Urothelium cell line (cell line): ENCODE measurements at regions not wholly inside any gene's neighbourhood (a gene's known extent, or its start where the extent isn't known, plus 50 kb on each side); places are given as distances from the start of the nearest gene placed in this dataset.
"Not testable (repeated sequence)": the region's sequence is repeated elsewhere in the genome, so short reads cannot be mapped to it uniquely, and the experiment has no call there.

Source experiments
- DNase-seq: peaks from one replicate; pipeline ENCODE4 v3.0.0; 2011; ENCODE audit warnings: low spot score, mixed read lengths
- FAIRE-seq: peaks from 2 replicates; lab custom pipeline; 2011; peaks lifted over from hg19 to GRCh38; lab: Jason Lieb, UNC

DNA sequence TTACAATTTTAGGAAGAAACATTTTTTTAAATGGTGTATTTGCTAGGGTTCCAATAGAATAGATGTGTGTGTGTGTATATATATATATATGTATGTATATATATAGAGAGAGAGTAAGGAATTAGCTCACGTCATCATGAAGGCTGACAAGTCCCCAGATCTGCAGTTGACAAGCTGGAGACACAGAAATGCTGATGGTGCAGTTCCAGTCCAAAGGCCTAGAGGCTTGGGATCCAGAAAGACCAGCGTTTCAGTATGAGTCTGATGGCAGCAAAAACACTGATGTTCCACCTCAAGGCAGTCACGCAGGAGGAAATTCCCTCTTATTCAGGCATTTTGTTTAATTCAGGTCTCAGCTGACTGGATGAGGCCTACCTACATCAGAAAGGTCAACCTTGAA lies 386.8 kb downstream of the PTH2R start:
- FAIRE-seq, result no peak
- no peak for DNase-seq

GRCh38 chr2:208794288-208794975 lies 387.8 kb downstream of the PTH2R start:
- FAIRE-seq, result no peak
- no peak for DNase-seq

GRCh38 chr2:208798698-208799097 lies 392.1 kb downstream of the PTH2R start:
- DNase-seq (no peak), FAIRE-seq (no peak)

DNA sequence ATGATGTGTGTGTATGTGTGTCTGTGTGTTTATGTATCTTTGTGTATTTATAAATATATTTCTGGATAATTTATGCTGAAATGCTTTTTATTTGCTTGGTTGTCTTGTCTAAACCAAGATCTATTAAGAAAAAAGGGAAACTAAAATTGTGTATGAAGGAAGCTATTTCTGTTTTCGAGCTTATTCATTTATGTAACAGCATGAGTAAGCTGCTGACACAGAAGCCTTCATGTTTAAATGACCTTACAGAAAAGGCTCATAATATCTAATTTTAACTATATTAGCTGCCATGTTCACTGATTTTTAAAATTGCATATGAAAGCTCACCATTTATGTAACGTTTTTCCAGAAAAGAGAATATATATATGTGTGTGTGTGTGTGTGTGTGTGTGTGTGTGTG lies 392.8 kb downstream of the PTH2R start:
- DNase-seq, result no peak
- FAIRE-seq, result no peak

DNA sequence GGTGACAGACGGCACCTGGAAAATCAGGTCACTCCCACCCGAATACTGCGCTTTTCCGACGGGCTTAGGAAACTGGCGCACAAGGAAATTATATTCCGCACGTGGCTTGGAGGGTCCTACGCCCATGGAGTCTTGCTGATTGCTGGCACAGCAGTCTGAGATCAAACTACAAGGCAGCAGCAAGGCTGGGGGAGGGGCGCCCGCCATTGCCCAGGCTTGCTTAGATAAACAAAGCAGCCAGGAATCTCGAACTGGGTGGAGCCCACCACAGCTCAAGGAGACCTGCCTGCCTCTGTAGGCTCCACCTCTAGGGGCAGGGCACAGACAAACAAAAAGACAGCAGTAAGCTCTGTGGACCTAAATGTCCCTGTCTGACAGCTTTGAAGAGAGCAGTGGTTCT lies 394.3 kb downstream of the PTH2R start:
- FAIRE-seq, DNase-seq: not testable (repeated sequence)

GRCh38 chr2:208807756-208808155 lies 401.2 kb downstream of the PTH2R start:
- DNase-seq, result peak; percentile 13
- FAIRE-seq, result no peak

DNA sequence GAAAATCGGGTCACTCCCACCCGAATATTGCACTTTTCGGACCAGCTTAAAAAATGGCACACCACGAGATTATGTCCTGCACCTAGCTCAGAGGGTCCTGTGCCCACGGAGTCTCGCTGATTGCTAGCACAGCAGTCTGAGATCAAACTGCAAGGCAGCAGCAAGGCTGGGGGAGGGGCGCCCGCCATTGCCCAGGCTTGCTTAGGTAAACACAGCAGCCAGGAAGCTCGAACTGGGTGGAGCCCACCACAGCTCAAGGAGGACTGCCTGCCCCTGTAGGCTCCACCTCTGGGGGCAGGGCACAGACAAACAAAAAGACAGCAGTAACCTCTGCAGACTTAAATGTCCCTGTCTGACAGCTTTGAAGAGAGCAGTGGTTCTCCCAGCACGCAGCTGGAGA lies 405.3 kb downstream of the PTH2R start:
- FAIRE-seq, DNase-seq: not testable (repeated sequence)

- no peak for FAIRE-seq
- no peak for DNase-seq
Measured at GRCh38 chr2:208819190-208819589, 412.6 kb downstream of the PTH2R start.

DNA sequence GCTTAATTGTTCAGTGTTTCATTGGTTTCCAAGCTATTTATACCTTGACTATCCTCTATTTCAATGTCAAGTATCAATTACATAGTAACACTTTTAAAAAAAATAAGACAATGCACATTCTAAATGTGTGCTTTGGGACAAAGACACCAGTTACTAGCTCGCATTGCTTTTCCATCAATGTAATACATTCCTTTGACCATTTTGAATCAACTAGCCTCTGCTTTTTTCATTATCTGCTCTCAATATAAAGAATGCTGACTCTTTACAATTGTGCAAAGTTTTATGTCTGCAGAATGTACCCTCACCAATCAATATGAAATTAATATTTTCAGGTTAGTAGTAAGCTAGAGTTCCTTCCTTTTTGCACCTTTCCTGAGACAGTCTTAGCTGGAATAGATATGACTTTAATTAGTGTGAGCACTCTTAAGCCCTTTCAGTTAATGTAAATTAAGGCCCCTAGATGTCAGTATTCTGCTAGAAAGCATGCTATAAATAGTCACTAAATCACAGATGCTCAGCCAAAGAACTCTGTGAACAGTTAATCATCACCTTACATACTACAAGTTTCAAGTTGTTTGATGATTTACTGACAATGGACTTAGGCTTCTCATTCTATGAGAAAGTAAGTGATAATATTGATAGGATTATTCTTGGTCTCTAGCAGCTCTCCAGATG lies 413.6 kb downstream of the PTH2R start:
- DNase-seq (peak; percentile 5), FAIRE-seq (no peak)

DNA sequence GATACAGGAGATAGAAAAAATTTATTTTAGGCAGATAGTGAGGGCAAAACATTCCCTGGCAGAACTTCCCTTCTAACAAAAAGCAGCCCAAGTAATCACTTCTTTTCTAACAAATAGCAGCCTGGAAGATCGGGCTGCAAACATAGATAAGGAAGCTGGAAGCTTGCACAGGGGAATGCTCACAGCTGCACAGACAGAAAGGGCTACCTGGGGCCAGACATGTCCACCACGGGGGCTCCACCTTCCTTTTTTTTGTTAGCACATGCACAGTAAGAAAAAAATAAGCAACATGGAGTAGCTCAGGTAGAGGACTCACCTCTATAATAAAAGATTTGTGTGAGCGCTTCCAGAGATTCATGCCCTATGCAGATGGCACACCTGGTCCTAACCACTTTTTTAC lies 420.5 kb downstream of the PTH2R start:
- DNase-seq (no peak), FAIRE-seq (no peak)

DNA sequence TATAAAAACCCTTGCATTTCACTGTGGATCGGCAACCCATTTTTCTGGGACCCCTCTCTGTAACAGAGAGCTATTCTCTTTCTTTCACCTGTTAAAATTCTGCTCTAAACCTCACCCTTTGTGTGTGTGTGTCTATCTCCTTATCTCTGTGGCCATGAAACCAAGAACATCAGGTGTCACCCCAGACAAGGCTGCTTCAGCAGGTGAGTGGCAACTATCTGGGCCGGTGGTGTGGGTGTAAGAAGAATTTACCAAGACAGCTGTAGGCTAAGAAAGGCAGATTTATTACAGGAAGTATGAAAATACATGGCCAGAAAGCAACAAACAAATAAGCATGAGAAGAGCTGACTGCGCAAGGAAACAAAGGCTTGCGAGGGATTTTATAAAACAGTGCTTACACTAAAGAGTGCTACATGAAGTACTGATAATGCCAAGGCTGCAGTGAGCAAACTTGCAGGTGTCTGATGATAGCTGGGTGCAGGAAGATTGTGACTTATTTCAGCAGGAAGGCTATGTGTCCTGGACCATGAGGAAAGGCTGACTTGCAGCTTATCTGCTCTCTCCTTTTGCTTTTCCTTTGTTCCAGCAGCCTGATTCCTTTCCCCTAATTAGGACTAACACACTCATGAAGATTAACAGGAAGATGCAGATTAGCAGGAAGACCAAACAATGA lies 421.1 kb downstream of the PTH2R start:
- DNase-seq (no peak), FAIRE-seq (no peak)

GRCh38 chr2:208830203-208830602 lies 423.6 kb downstream of the PTH2R start:
- DNase-seq, result no peak
- no peak for FAIRE-seq

GRCh38 chr2:208847651-208848050 lies 441.1 kb downstream of the PTH2R start:
- DNase-seq (no peak), FAIRE-seq (no peak)

- FAIRE-seq (no peak), DNase-seq (no peak)
Measured at GRCh38 chr2:208854717-208855116, 448.1 kb downstream of the PTH2R start.

DNA sequence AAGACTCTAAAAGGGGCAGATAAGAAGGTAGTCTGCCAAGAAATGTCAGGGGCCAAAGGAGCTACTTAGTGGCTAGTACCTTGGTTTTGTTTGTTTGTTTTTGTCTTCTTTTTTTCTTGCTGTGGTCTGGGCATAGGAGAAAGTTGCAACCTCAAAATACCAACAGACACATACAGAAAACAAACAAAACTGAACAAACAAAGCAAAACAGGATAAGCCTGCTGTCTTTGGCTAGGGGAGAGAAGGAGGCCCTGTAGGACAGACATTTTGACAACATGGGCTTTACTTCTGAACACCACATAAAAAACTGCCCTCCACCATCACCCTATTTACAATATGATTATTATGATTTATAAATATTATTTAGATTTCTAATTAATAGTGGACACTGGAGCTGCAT lies 460.8 kb downstream of the PTH2R start:
- FAIRE-seq, result no peak

DNA sequence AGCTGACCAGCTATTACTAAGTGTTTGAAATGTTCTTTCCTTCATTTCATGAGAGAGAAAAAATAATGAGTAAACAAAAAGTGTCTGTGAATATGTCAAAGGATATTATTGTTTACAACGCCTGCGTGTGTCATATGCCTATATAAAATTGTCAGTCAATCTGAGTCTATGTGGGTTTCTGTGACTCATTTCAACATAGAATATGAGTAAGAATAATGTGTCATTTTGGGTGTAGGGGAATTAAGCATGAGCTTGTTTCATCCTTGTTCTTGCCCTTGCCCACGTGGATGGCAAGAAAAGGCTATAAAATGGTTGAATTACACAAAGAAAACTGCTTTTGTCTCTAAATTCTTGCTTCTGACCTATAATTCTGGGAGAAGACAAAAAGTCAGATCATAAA lies 466.0 kb downstream of the PTH2R start:
- no peak for DNase-seq

More for the DNA sequence above, 460.8 kb downstream of the PTH2R start:
- no peak for DNase-seq

GRCh38 chr2:208879666-208880065 lies 473.1 kb downstream of the PTH2R start:
- FAIRE-seq (no peak), DNase-seq (peak; percentile 15)

More for the DNA sequence above, 466.0 kb downstream of the PTH2R start:
- no peak for FAIRE-seq

GRCh38 chr2:208880171-208880570 lies 473.6 kb downstream of the PTH2R start:
- FAIRE-seq (no peak), DNase-seq (no peak)

DNA sequence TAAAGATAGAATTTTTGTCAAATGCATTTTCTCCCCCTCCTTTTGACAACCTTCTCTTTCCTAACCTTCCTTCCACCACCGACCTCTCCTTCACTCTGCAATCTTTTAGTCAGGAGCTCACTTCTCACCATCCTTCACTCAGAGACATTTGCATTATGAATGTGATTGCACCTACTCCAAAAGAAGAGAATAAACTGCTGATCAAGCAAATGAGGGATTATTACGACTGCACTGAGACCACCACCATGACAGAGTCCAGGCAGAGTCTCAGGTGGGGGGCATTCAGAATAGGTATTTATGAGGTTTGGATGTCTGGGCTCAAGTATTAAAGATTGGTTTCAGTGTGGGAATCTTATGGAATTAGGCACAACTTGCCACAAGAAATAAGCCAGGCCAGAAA lies 483.9 kb downstream of the PTH2R start:
- DNase-seq (no peak), FAIRE-seq (no peak)

- DNase-seq, result no peak
- FAIRE-seq, result no peak
Measured at GRCh38 chr2:208892203-208892602, 485.6 kb downstream of the PTH2R start.

- DNase-seq (no peak), FAIRE-seq (no peak)
Measured at GRCh38 chr2:208906330-208906729, 499.7 kb downstream of the PTH2R start.

- FAIRE-seq, result no peak
Measured at GRCh38 chr2:208915401-208915800, 508.4 kb upstream of the MAP2 start.

More at GRCh38 chr2:208915401-208915800, 508.4 kb upstream of the MAP2 start:
- DNase-seq, result no peak
